Activated naive CD4-positive, alpha-beta T cell treated with anti-CD3 and anti-CD28 coated beads, Interleukin-2, amount 50 U/mL, for 72 hours (primary cell): ENCODE measurements at regions not wholly inside any gene's neighbourhood (a gene's known extent, or its start where the extent isn't known, plus 50 kb on each side); places are given as distances from the start of the nearest gene placed in this dataset.

Experiments used
- ATAC-seq, 2 donors: fragments of 150-1000 bp; cut with Tn5 transposase; 2 replicates each; pipeline ENCODE4 v1.10.0; 2021; ENCODE audit warnings: mild to moderate bottlenecking in 2 of 2, moderate library complexity in 2 of 2
- DNase-seq, 2 donors: peaks; one replicate each; pipeline ENCODE4 v3.0.0; 2021 to 2022; ENCODE audit warnings: low spot score in 2 of 2
- H3K27ac Mint-ChIP-seq, 2 donors: one replicate each; pipeline ENCODE4 v1.8.0; 2022; ENCODE audit warnings: mild to moderate bottlenecking in 2 of 2, mixed read lengths in 2 of 2
- H3K36me3 Mint-ChIP-seq, 2 donors: one replicate each; pipeline ENCODE4 v1.8.0; 2022; ENCODE audit warnings: mixed read lengths in 2 of 2
- H3K9me3 Mint-ChIP-seq, 2 donors: one replicate each; pipeline ENCODE4 v1.8.0; 2022; ENCODE audit warnings: mixed read lengths in 2 of 2

- Mint-ChIP-seq H3K9me3 (no peaks in the 10 kb centered on the region), H3K27ac (no peak overlapping the region), H3K36me3 (no peaks in the 10 kb centered on the region)
- peak; percentile 63 to 79 for ATAC-seq
- DNase-seq = no peak
Measured at GRCh38 chr5:122723606-122724352, 51.1 kb upstream of the SNX2 start.
